GM18861 (cell line): ENCODE measurements at regions not wholly inside any gene's neighbourhood (a gene's known extent, or its start where the extent isn't known, plus 50 kb on each side); places are given as distances from the start of the nearest gene placed in this dataset.

Experiments
- ATAC-seq: cut with Tn5 transposase; IDR thresholded peaks from one replicate; pipeline ENCODE4 v1.9.1; 2021; ENCODE audit not compliant: unreplicated experiment

GRCh38 chr6:164195278-164195941, 780.9 kb downstream of the QKI start:
- ATAC-seq: no peak

- ATAC-seq: no peak
These were observed 774.3 kb downstream of the QKI start for GRCh38 chr6:164188861-164189260.

GRCh38 chr6:164185471-164185871, 771.0 kb downstream of the QKI start:
- no peak for ATAC-seq

- no peak for ATAC-seq
These were observed 769.9 kb downstream of the QKI start for GRCh38 chr6:164184410-164184809.

GRCh38 chr6:164183556-164184123, 769.1 kb downstream of the QKI start:
- no peak for ATAC-seq

GRCh38 chr6:164178679-164179332, 764.3 kb downstream of the QKI start:
- ATAC-seq: no peak

- no peak for ATAC-seq
These were observed 754.8 kb downstream of the QKI start for GRCh38 chr6:164169355-164169754.

- ATAC-seq: no peak
These were observed 754.1 kb downstream of the QKI start for GRCh38 chr6:164168595-164168994.

GRCh38 chr6:164167873-164168405, 753.4 kb downstream of the QKI start:
- no peak for ATAC-seq

- ATAC-seq: no peak
These were observed 752.5 kb downstream of the QKI start for GRCh38 chr6:164166996-164167395.

GRCh38 chr6:164166515-164166914, 752.0 kb downstream of the QKI start:
- no peak for ATAC-seq

GRCh38 chr6:164164876-164165275, 750.4 kb downstream of the QKI start:
- no peak for ATAC-seq

GRCh38 chr6:164163239-164163638, 748.7 kb downstream of the QKI start:
- ATAC-seq: no peak

- ATAC-seq: no peak
These were observed 744.5 kb downstream of the QKI start for GRCh38 chr6:164159061-164159460.

- no peak for ATAC-seq
These were observed 740.1 kb downstream of the QKI start for GRCh38 chr6:164154588-164154987.

GRCh38 chr6:164152611-164153010, 738.1 kb downstream of the QKI start:
- ATAC-seq: no peak

- no peak for ATAC-seq
These were observed 736.9 kb downstream of the QKI start for GRCh38 chr6:164151161-164152120.

GRCh38 chr6:164150232-164150631, 735.7 kb downstream of the QKI start:
- no peak for ATAC-seq

- no peak for ATAC-seq
These were observed 734.3 kb downstream of the QKI start for GRCh38 chr6:164148788-164149187.

- no peak for ATAC-seq
These were observed 729.8 kb downstream of the QKI start for GRCh38 chr6:164144316-164144715.

- ATAC-seq: no peak
These were observed 727.8 kb downstream of the QKI start for GRCh38 chr6:164142322-164142721.
